Right lobe of liver (tissue), 4 donors: ENCODE measurements at regions not wholly inside any gene's neighbourhood (a gene's known extent, or its start where the extent isn't known, plus 50 kb on each side); places are given as distances from the start of the nearest gene placed in this dataset.
"Not testable (repeated sequence)": the region's sequence is repeated elsewhere in the genome, so short reads cannot be mapped to it uniquely, and the experiment has no call there.

ENCODE experiments used
- CTCF ChIP-seq, 4 donors: fragments of 200-600 bp in 3 of 4; fragments of 450-650 bp in 1 of 4; IDR thresholded peaks; one replicate each; pipeline versions ENCODE4 v1.5.1 to v1.8.0; 2016 to 2022; ENCODE audit warnings: antibody characterized with exemption in 4 of 4, mild to moderate bottlenecking in 2 of 4
- POLR2A ChIP-seq: fragments of 450-650 bp; IDR thresholded peaks from one replicate; pipeline ENCODE4 v1.6.1; 2017; ENCODE audit warnings: antibody characterized with exemption, mild to moderate bottlenecking
- donor health status: DM: no; HTN: no; CAD: no.
- donor health status: DM: no; HTN: no; CAD: no.
- donor health status: DM: no; HTN: yes; CAD: no.

- not testable (repeated sequence) for TF ChIP-seq CTCF (IDR thresholded peaks at IDR 0.05); POLR2A
Observed at GRCh38 chr9:42317677-42318076, 134.2 kb downstream of the SPATA31A6 start.
